ENCODE measurements at regions not wholly inside any gene's neighbourhood (a gene's known extent, or its start where the extent isn't known, plus 50 kb on each side); places are given as distances from the start of the nearest gene placed in this dataset.

DNA sequence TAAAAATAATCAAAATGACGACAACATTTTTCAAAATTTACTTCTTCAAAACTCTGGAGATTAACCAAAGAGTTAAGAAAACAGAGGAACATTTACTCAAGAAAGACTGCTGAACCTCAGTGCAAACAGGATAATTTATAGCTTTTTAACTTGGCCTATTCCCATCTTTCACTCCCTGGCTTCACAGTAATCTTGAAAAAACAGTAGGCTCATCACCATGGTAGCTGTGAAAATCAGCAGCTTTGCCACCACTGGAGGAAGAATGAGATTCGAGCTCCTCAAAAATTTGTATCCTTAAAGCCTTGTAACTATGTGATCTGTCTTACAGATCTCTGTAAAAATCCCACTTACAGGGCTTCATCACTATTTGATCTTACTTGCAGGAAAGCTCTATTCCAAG lies 447.7 kb upstream of the CTSO start:
- no peak for DNase-seq (ENCODE audit: low read depth)
- H3K4me3 ChIP-seq (ENCODE audit: low read length) = no peak overlapping the region
- TF ChIP-seq, protein P1, sequence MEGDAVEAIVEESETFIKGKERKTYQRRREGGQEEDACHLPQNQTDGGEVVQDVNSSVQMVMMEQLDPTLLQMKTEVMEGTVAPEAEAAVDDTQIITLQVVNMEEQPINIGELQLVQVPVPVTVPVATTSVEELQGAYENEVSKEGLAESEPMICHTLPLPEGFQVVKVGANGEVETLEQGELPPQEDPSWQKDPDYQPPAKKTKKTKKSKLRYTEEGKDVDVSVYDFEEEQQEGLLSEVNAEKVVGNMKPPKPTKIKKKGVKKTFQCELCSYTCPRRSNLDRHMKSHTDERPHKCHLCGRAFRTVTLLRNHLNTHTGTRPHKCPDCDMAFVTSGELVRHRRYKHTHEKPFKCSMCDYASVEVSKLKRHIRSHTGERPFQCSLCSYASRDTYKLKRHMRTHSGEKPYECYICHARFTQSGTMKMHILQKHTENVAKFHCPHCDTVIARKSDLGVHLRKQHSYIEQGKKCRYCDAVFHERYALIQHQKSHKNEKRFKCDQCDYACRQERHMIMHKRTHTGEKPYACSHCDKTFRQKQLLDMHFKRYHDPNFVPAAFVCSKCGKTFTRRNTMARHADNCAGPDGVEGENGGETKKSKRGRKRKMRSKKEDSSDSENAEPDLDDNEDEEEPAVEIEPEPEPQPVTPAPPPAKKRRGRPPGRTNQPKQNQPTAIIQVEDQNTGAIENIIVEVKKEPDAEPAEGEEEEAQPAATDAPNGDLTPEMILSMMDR (IDR thresholded peaks at IDR 0.05; ENCODE audit: insufficient read depth, low read depth, low read length, missing control alignments) = no peak

DNA sequence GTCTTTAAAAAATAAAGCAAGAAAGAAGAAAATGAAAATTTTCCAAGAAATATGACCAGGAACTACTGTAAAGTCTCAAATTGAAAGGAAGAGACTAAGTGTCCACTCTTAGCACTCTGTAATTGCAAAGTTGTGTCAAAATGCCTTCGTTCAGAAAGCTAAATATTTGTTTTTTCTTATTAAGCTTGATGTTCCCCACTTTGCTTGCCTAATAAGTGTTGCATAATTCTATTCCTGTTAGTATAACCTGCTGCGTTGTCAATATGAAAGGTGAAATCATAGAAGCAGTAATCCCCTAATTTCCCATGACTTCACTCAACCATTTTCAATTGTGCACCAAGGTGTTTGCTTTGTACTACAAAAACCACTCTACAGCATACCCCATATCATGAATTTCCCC lies 442.9 kb upstream of the CTSO start:
- no peak overlapping the region for H3K4me3 ChIP-seq (ENCODE audit: low read length)
- TF ChIP-seq, protein P1 (IDR thresholded peaks at IDR 0.05; ENCODE audit: insufficient read depth, low read depth, low read length, missing control alignments) = no peak
- DNase-seq (ENCODE audit: low read depth) = peak; percentile 7

DNA sequence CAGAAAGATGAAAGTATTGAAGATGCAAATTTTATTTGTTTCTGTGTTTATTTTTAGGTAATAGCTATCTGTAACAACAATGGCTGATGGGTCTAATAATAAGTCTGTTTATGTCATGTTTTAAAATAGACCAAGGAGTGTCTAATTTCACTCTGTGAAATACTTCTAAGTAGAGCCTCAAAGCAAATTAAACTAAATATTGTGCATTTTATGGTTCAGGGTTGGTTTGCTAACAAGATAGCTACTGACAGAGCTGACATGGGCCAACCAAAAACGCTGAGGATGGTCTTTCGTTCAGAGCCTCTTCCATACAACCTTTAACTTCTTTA lies 437.6 kb upstream of the CTSO start:
- H3K4me3 ChIP-seq (ENCODE audit: low read length) = no peak overlapping the region
- DNase-seq (ENCODE audit: low read depth) = no peak
- TF ChIP-seq, protein P1 (IDR thresholded peaks at IDR 0.05; ENCODE audit: insufficient read depth, low read depth, low read length, missing control alignments) = no peak

DNA sequence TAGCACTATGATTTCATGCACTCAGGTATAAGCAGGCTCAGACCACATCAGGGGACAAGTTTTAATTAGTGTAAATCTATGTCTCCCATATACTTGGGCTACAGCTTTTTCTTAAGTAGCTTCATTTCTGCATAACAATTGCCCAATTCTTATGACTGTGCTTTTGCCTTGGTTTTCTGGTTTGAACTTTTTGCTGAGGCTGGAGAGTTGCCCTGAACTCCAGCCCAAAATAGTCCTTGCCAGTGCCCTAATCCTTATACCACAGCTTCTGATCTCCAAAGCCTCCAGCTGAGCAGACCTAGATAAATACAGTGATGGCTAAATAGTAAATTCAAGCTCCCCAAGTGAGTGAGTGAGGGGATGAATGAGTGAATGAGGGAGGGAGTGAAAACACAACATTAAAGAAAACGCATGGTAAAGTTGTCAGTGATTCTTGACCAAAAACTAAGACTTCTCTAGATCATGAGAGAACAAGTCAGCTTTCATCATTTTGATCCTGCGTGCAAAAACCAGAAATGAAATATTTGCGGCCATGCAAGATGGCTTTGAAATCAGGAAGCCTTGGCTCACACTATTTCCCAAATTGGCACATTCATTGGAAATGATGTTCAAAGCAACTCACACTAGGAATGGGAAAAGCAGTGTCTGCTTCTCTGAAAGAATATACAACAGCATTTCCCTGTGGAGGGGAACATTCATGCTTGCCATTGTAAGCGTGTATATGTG lies 437.1 kb upstream of the CTSO start:
- no peak for DNase-seq (ENCODE audit: low read depth)
- TF ChIP-seq, protein P1 (IDR thresholded peaks at IDR 0.05; ENCODE audit: insufficient read depth, low read depth, low read length, missing control alignments) = no peak
- no peak overlapping the region for H3K4me3 ChIP-seq (ENCODE audit: low read length)

DNA sequence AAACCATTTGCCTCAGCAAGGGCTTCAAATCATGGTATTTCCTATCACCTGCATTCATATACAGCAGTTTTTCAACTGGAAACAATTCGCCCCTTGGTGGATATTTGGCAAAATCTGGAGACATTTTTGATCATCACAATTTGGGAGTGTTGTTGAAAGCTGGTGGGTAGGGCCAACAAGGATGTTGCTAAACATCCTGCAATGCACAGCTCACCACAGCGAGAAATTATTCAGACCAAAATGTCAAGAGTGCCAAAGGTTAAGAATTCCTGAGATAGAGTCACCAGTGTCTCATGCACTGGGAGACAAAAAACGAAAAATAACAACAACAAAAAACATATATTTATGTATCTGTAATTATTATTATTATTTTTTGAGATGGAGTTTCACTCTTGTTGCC lies 435.2 kb upstream of the CTSO start:
- H3K4me3 ChIP-seq (ENCODE audit: low read length) = no peak overlapping the region
- peak; percentile 1 for DNase-seq (ENCODE audit: low read depth)
- TF ChIP-seq, protein P1 (IDR thresholded peaks at IDR 0.05; ENCODE audit: insufficient read depth, low read depth, low read length, missing control alignments) = no peak

DNA sequence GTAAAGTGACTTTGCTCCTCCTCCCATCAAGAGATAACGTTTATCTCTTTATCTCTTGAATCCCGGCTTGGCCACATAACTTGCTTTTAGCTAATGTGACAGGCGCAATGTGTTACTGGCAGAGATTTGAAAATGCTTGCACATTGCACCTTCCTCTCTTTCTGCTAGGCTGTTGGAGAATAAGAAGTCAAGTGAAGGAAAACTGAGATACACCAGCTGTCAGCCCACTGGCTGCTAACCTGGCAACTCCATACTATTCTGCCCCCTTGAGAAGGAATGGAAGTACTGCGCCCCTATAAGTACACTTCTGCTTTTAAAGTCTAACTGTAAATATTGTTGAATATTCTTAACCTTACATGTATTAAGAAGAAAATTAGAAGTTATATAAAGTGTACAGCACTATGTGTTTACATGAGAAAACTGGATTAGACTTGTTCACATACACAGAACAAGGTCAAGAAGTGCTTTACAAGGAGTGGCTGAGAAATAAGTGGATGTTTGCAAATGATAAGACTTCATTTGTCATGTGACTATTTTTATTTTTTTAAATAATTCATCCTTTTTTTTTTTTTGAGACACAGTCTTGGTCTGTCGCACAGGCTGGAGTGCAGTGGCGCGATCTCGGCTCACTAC lies 424.5 kb upstream of the CTSO start:
- peak; percentile 53 for DNase-seq (ENCODE audit: low read depth)
- TF ChIP-seq, protein P1 (IDR thresholded peaks at IDR 0.05; ENCODE audit: insufficient read depth, low read depth, low read length, missing control alignments) = peak; percentile 63

More for the DNA sequence above, 424.5 kb upstream of the CTSO start:
- H3K4me3 ChIP-seq (ENCODE audit: low read length) = no peak overlapping the region

Measured in epithelial cell of esophagus (primary cell).